GM21825 (cell line): ENCODE measurements at regions not wholly inside any gene's neighbourhood (a gene's known extent, or its start where the extent isn't known, plus 50 kb on each side); places are given as distances from the start of the nearest gene placed in this dataset.

Experiments used
- ATAC-seq: cut with Tn5 transposase; IDR thresholded peaks from one replicate; pipeline ENCODE4 v1.9.1; 2021; ENCODE audit warnings: mild to moderate bottlenecking, moderate library complexity; ENCODE audit not compliant: unreplicated experiment

DNA sequence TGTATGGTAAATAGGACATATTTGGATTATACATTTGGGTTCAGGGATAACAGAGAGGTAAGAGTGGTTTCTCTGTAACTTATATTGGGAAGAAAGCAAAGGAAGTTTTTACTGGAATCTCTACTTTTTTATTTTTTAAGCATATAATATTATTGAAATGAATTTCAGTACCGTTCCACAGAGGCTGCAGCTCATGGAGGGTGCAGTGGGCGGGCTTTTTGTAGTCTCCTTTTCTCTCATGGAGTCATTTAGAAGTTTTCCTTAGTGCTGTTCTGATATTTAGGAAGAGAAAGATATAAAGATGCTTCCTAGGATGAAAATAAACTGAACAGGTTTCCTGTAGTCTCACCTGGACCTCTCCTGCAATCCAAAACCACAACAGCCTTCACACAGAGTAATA lies 1153.3 kb upstream of the TMEFF2 start:
- ATAC-seq: no peak

DNA sequence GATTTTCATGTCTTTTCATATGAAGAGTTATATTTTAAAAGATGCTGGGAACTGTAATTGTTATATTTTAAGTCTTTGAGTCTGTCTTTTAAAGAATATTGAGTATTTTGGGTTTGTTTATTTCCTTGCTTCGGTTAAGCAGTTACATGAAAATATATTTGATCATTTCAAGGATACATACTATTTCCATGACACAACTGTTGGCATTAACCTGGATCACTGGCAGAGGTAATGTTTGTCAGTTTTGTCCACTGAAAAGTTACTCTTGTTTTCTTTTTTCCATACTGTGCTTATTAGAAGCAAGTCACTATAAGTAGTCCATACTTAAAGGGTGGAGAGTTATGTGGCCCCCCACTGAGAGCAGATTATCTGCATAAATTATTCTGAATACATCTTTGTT lies 1142.0 kb upstream of the TMEFF2 start:
- ATAC-seq: no peak

DNA sequence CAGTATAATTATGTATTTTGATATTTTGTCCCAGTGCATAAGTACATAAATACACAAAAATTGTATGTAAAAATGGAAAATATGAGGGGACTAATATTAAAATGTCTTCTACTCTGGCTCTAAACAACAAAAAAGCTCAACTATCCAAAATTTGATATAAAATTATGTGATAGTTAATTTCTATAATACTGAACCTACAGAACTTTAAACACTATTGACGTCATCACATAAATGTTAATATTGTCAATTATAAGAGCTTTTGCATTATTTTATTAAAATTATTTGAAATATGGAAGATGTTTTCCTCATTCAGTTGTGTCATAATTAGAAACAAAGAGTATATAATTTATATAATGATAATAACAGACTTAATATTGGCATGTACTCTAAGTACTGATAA lies 1139.7 kb upstream of the TMEFF2 start:
- no peak for ATAC-seq

DNA sequence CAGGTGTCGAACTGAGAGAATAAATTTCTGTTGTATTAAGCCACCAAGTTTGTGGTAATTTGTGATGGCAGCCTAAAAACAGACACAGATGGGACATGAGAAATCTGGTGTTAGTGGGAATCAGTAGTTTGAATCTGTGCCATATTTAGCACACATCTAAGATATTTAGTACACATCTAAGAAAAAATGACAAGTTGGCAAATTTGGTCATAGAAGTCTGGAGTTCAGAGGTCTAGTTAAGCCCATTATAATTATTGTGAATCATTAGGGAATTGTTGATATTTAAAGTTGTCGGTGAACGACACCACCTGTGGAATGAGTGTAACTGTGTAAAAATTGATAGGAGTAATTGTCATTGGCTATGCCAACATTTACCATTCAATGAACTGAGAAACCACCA lies 1138.8 kb upstream of the TMEFF2 start:
- ATAC-seq: no peak

DNA sequence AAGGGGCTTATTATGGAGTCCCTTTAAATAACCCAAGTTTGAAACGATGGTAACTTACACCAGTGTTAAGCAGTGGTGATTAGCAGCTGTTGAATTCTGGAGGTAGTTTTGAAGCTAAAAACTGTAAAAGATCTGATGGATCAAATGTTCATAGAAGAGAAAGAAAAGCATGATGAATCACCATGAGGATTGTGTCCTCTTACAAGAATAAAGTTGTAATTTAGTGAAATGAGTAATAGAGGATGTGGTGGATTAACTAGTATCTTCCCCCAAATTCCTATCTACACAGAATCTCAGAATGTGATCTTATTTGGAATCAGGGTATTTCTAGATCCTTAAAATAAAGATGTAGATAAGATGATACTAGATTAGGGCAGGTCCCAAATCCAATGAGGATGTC lies 1138.2 kb upstream of the TMEFF2 start:
- no peak for ATAC-seq

DNA sequence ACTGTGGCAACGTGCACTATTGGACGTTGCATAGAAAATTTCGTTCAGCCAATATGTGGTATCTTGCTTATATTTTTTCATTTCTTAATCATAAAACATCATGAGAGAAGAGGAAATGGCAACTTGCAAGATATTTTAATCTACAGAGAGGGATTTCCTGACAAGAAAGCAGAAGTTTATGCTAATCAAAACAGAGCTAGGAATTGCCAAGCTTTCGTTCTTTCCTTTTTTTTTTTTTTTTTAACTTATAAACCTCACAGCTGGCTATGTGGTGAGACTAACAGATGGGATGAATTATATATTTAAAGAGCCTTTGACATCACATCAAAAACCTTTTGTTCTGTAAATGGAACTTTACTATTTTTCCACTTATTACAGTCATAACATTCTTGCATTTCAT lies 1136.9 kb upstream of the TMEFF2 start:
- ATAC-seq: no peak

DNA sequence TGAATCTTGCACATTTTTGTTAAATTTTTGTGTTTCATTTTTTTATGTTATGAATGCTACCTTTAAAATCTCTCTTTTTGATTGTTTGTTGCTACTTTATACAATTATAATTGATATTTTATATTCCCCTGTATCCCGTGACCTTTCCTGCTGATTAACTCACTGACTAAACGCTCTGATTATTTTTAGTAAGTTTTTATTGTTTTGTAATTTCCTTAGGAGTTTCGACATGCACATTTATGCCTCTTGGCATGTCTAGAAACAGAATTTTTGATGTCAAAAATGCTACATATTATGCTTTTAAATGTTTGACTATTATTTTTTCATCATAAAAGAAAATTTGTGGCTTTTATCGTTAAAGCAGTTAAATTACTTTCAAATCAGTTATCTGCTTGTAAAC lies 1131.6 kb upstream of the TMEFF2 start:
- ATAC-seq: no peak

DNA sequence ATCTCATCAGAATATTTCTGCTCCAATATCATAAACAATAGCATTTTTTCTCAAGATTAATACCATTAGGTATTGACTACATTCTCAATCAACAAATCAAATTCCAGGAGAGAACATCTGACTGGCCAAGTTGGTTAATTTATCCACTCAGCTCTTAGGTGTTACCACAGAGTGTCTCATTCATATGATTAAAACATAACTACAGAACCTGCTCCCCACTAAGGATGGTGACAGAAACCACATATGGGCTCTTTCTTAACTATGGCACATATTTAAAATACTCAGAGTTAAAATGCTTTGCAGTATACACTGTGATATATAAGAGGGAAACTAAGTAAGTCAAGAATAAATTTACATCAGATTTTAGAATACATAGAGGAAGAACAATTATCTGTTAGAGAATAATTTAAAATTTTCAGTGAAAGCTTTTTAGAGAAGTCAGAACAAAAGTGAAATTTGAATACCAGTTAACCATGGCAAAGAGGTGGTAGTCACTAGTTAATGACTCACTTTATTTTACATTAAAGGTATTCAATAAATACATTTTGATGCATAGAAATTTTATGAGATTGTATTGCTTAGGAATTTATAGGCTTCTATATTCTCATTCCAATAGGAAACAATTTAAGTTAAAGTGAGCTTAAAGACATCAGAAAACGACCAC lies 1120.8 kb upstream of the TMEFF2 start:
- no peak for ATAC-seq

DNA sequence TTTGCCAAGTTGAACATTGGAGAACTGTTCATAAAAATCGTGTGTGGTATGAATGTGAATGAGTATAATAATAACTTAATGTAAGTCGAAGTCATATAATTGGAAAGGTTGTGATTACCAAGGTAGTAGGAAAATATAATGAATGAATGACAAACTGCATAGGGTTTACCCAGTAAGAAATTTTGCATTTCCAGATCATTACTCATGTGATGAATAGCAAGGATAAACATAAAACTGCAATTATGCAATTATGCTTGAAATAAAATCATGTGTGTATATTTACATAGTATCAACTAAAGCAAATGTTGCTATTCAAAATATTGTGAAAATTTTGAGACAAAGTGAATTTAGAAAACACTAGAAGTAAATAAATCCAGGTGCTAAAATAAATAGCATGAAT lies 1108.7 kb upstream of the TMEFF2 start:
- no peak for ATAC-seq

DNA sequence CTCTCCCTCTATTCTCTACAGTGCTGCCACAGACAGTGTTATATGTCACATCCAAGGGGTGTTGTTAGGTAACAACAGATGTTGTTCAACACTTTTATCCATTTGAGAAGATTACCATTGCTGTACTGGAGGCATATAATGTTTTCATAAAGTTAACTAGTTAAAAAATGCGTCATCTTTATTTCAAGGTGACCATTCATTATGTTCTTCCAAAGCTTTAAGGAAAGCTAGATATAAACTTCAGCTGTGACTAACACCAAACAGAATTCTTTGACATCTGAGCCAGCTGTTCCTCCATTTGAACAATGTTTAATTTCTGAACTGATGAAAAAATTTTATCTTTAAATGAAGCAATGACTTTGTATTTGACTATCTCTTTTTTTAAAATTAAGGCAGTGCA lies 1099.6 kb upstream of the TMEFF2 start:
- no peak for ATAC-seq

DNA sequence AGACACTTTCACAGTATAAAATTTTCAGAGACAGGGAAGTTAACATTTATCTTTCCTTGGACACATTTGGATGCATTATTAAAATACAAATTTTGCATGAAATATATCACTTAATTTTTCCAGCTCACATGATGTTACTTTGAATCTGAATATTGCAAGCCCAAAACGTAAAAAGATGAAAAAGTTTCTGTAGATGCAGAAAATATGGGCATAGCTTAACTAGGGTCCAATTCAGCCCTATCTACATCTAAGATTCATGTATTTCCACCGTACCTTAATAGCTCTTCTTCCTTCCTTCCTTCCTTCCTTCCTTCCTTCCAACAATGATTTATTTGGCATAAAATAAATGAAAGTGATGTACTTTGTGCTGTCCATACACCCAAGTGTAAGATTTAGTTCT lies 1084.6 kb upstream of the TMEFF2 start:
- ATAC-seq: no peak

DNA sequence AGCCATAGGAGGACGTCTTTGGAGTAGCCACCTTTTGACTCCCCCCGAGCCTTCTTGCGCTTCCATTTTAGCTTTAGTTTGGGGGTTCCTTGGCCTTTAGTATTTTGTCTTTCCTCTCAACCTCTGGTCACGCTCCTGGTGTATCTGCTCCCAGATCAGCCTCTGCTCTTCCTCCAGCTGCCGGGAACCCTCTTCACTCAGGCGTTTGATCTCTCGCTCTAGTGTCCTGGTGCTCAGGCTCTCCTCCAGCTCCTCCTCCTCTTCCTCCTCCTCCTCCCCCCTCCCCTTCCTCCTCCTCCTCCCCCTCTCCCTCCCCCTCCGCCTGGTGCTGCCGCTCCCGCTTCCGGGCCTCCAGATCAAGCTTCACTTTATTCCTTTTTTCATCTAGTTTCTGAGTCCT lies 1082.3 kb upstream of the TMEFF2 start:
- ATAC-seq: no peak

DNA sequence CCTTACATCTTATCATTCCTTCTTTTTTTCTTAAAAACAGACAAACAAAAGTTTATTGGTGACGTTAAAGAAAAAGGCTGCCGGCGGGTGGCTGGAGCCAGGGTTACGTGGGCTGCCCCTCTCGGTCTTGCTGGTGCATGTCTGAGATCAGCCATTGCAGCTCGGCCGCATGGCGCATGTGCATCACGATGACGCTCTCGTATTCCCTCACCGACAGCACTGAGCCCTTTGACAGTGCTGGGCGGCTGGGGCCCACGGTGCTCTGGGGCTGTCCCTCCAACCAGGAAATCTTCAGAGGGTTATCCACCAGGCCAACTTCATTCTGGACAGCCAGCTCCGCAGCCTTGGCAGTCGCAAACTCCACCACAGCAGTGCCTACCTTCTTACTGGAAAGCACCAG lies 1081.8 kb upstream of the TMEFF2 start:
- no peak for ATAC-seq

DNA sequence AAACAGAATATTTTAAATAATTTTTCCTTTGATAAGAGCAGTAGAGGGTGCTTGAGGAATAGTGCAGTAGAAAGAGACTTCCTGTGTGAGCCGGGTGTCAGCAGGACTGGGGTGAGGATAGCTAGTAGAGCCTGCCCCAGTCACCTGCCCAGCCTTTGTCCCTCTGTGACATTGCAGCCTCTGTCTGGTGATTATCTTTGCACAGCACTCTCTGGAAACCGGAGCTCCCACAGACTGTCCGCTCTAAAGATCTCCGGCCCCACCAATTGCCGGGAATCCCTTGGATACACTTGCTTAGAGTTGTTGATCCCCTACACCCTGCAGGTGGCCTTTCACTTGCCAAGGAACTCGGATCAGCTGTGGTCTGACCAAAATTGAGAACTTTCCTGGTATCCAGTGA lies 1081.3 kb upstream of the TMEFF2 start:
- no peak for ATAC-seq

DNA sequence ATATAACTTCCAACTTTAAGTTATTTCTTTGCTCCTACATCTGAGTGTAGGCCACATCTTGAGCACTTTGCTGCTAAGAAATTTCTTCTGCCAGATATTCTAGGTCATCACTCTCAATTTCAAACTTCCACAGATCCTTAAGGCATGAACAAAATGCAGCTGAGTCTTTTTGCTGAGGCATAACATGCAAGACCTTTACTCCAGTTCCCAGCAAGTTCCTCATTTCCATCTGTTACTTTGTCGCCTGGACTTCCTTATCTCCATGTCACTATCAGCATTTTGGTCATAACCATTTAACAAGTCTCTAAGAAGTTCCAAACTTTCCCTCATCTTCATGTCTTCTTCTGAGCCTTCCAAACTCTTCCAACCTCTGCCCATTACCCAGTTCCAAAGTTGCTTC lies 1077.3 kb upstream of the TMEFF2 start:
- ATAC-seq: no peak

DNA sequence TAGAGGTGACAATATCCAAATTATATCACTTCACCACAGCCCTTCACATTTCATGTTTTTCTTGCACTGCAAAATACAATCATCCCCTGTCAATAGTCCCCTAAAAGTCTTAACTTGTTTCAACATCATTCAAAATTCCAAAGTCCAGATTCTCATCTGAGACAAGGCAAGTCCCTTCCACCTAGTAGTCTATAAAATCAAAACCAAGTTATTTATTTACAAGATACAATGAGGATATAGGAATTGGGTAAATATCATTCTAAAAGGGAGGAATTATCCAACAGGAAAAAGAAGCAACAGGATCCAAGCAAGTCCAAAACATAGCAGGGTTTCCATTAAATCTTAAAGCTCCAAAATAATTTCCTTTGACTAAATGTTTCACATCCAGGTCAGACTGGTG lies 1076.1 kb upstream of the TMEFF2 start:
- no peak for ATAC-seq

DNA sequence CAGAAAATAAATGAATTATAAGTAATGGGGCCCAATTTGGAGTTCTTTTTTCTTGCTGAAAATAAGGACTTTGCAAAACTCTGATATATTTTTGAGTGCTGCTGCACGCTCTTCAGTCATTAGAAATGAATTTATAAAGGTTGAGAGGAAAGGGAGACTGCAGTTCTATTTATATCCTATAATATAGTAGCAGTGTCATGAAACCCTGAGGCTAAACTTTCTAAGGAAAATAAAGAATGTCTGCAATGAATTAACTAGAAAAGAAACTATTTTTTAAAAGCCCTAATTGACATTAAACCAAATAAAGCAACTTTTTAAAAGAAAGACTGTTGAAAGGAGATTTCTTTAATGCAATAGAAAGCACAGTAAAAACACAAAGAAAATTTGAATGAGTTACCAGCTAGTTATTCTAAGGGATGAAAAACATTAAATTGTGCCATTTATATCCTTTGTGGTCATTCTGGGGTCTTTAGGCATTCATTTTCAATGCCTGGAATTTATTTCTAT lies 1072.8 kb upstream of the TMEFF2 start:
- no peak for ATAC-seq

DNA sequence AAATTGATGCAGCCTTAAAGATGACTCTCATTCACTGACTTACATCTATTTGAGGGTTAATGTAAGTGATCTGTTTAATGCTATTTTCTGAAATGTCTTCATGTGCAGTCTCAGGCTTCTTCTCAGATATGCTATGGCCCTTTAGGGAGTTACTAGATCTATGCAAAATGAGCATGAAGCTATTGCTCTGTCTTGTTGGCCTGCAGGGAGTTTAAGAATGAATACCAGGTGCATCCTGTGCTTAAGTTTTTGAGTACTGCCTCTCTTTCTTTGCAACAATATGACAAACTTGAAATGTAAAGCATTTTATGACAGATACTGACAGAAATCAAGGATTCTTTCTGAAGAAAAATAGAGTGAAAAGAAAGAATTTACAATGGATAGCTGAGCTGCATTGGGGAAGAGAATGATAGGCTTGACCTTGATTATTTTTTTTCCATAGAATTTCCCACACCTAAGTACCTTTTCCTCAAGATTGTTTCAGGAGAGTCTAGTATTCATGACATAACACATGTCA lies 1058.3 kb upstream of the TMEFF2 start:
- ATAC-seq: no peak

DNA sequence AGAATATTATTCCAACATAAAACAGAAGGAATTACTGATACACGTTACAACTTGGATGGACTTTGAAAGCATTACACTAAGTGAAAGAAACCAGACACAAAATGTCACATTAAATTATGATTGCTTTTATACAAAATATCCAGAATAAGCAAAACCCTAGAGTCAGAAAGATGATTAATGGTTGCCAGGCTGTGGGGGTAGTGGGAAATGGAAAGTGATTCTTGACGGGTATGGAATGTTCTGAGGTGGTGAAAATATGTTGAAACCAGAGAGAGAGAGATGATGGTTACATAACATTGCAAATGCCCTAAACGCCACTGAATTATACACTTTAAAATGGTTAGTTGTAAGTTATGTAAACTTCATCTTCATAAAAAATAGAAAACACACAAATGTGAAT lies 1057.2 kb upstream of the TMEFF2 start:
- no peak for ATAC-seq

DNA sequence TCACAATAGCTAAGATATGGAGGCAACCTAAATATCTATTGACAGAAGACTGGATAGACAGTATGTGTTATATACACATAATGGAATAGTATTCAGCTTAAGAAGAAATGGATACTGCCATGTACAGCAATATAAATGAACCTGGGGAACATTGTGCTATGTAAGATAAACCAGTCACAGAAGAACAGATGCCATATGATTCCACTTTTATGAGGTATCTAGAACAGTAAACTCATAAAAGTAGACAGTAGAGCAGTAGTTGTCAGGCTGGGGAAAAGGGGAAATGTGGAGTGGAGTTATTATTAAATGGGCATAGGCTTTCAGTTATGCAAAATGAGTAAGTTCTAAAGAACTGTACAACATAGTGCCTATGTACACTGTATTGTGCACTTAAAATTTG lies 1055.7 kb upstream of the TMEFF2 start:
- ATAC-seq: no peak

DNA sequence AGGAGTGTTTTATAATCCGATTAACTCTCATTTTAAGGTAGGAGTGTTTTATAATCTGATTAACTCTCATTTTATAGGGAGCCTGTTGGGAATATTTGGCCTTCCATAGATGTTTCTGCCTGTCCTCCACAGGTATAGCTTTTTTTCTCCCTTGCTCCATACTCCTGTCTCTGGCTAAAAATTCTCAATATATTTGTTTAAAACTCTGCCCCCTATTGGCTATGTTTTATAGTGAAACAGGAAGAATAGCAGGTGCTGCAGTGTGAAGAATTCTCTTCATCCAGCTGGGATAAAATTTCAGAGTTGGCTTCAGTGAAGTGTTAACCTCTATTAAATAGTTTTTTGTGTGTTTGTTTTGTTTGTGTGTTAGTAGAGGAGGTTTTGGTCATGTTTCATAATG lies 1046.0 kb upstream of the TMEFF2 start:
- no peak for ATAC-seq

DNA sequence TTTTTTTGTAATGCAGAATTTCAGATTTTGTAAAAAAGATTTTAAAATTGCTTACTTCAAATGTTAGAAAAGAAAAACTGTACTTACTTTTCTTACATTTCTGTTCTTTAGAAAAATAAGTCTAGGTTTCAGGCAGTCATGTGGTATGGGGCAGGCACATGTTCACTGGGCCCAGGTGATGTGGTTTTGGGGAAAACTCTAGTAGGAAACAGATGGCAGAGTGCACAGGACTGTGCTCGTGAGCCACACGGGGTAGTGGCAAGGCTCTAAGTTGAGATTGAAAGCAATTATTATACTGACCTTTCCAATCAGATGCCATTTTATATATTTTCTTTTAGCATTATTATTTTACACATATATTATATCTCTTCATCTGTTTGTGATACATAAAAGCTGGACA lies 1036.9 kb upstream of the TMEFF2 start:
- ATAC-seq: no peak

DNA sequence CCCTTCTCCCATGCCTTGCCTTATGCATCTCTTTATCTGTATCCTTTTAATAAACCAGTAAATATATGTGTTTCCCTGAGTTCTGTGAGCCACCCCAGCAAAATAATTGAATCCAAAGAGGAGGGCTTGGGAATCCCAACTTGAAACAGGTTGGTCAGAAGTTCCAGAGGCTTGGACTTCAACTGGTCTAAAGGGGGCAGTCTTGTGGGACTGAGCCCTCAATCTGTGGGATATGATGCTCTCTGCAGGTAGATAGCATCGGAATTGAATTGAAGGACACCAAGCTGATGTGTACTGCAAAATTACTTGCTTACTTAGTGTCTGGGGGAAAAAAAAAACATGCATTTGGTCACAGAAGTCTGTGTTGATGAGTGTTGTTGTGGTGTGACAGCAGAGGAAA lies 1033.5 kb upstream of the TMEFF2 start:
- ATAC-seq: no peak
